Right lobe of liver (tissue), 4 donors: ENCODE measurements at regions not wholly inside any gene's neighbourhood (a gene's known extent, or its start where the extent isn't known, plus 50 kb on each side); places are given as distances from the start of the nearest gene placed in this dataset.

Experiments used
- CTCF ChIP-seq, 4 donors: fragments of 200-600 bp in 3 of 4; fragments of 450-650 bp in 1 of 4; IDR thresholded peaks; one replicate each; pipeline versions ENCODE4 v1.5.1 to v1.8.0; 2016 to 2022; ENCODE audit warnings: antibody characterized with exemption in 4 of 4, mild to moderate bottlenecking in 2 of 4
- POLR2A ChIP-seq: fragments of 450-650 bp; IDR thresholded peaks from one replicate; pipeline ENCODE4 v1.6.1; 2017; ENCODE audit warnings: antibody characterized with exemption, mild to moderate bottlenecking
- donor health status: DM: no; HTN: no; CAD: no.
- donor health status: DM: no; HTN: no; CAD: no.
- donor health status: DM: no; HTN: yes; CAD: no.

- no peak for TF ChIP-seq POLR2A
- TF ChIP-seq CTCF (IDR thresholded peaks at IDR 0.05): no peak
Observed at GRCh38 chr9:89873801-89874200, 269.0 kb downstream of the GADD45G start.
